H7 (cell line): ENCODE measurements at regions not wholly inside any gene's neighbourhood (a gene's known extent, or its start where the extent isn't known, plus 50 kb on each side); places are given as distances from the start of the nearest gene placed in this dataset.
"Not testable (repeated sequence)": the region's sequence is repeated elsewhere in the genome, so short reads cannot be mapped to it uniquely, and the experiment has no call there.

ENCODE experiments used
- DNase-seq: peaks from one replicate; pipeline ENCODE4 v3.0.0; 2012
- H3K27me3 ChIP-seq: 2 replicates; pipeline ENCODE4 v1.6.0; 2011; ENCODE audit warnings: mild to moderate bottlenecking, low read length; ENCODE audit not compliant: control insufficient read depth, insufficient read depth
- H3K36me3 ChIP-seq: replicated peaks from 2 replicates; pipeline ENCODE4 v1.5.1; 2011; ENCODE audit warnings: low read length; ENCODE audit not compliant: control insufficient read depth, insufficient read depth
- H3K4me3 ChIP-seq: 2 replicates; pipeline ENCODE4 v1.5.1; 2011; ENCODE audit warnings: low read depth, mild to moderate bottlenecking, control low read depth, low read length, moderate library complexity; ENCODE audit not compliant: insufficient read depth

DNA sequence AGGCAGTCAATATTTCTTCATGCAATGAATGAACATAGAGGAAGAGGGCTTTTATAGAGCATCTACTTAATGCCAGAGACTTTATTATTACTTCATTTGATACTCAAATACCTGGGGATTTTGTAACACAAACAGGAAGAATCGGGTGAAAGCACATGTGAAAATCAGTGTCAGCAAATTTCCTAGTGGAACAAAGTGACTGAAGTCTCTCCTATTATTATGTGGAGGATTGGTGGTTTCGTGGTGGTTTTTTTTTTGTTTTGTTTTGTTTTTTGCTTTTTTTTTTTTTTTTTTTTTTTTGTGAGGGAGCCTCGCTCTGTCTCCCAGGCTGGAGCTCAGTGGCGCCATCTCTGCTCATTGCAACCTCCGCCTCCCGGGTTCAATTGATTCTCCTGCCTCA, 207.0 kb downstream of the RRAGB start:
- Histone ChIP-seq H3K27me3 (no peaks in the 10 kb centered on the region), H3K36me3 (no peaks in the 10 kb centered on the region), H3K4me3 (no peak overlapping the region)
- no peak for DNase-seq

DNA sequence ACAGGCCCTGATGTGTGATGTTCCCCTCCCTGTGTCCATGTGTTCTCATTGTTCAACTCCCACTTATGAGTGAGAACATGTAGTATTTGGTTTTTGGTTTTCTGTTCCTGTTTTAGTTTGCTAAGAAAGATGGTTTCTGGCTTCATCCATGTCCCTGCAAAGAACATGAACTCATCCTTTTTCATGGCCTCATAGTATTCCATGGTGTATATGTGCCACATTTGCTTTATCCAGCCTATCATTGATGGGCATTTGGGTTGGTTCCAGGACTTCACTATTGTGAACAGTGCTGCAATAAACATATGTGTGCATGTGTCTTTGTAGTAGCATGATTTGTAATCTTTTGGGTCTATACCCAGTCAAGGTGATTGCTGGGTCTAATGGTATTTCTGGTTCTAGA, 211.0 kb downstream of the RRAGB start:
- H3K27me3 ChIP-seq, H3K36me3 ChIP-seq, H3K4me3 ChIP-seq, DNase-seq: not testable (repeated sequence)
